ENCODE measurements at regions not wholly inside any gene's neighbourhood (a gene's known extent, or its start where the extent isn't known, plus 50 kb on each side); places are given as distances from the start of the nearest gene placed in this dataset.
A peak's percentile ranks its signal among the peaks of the same experiment; 100 is the strongest.

DNA sequence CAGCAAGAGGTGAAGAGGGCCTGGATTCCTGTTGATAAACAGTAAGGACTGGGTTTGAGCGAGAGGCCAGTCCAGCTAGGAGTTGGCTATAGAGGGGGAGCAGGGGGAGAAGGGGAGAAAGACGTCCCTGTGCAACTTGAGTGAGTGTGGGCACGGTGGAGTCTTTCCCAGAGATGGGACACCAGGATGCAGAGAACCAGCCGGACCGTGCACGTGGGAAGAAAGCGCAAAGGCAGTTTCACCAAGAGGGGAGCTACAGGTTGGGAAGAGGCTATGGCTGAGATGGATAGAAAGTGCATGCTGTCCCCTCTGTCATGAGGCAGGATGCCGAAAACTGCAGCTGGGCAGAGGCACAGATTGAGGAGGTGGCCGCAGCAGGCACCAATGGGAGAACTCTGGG is 96.0 kb upstream of the TLE3 start:
- 75% methylated on average over 9 of the region's 9 CpGs for WGBS (ENCODE audit: insufficient coverage, insufficient replicate concordance, low lambda C conversion rate, missing lambda C conversion rate)
- CTCF ChIA-PET, result interaction anchor here (0.9 kb wide), 1 partner anchor 493 kb away, joined by 3 read pairs; no protein-coding TSS in a partner anchor
- Histone ChIP-seq H2AFZ (ENCODE audit: control insufficient read depth, low read depth, low read length) (no peak overlapping the region), H3K79me2 (ENCODE audit: control insufficient read depth, insufficient read depth, low read length) (no peaks in the 10 kb centered on the region), H3K27ac (ENCODE audit: control insufficient read depth, insufficient read depth) (no peak overlapping the region), H3K4me3 (no peak overlapping the region), H3K4me1 (ENCODE audit: control insufficient read depth, insufficient read depth, low read length) (peaks cover 21% of the 10 kb centered on the region), H3K4me2 (ENCODE audit: control insufficient read depth, insufficient read depth) (no peak overlapping the region), H3K36me3 (ENCODE audit: control insufficient read depth in 2 of 2, insufficient read depth in 2 of 2, low read length in 1 of 2) (no peaks in the 10 kb centered on the region), H3K9me3 (replicated peaks; ENCODE audit: control insufficient read depth, insufficient read depth, low read length) (no peaks in the 10 kb centered on the region), H3K9ac (ENCODE audit: control insufficient read depth, insufficient read depth, low read length) (no peak overlapping the region), H4K20me1 (ENCODE audit: control insufficient read depth, insufficient read depth) (no peaks in the 10 kb centered on the region), H3K27me3 (replicated peaks in 1 of 2; ENCODE audit: control insufficient read depth in 2 of 2, insufficient read depth in 2 of 2, low read length in 1 of 2) (peaks cover 0 to 2% of the 10 kb centered on the region in 2 experiments; a peak in 1 of 4 replicates)
- ATAC-seq (no peak), FAIRE-seq (peak; percentile 23), DNase-seq (ENCODE audit: low read depth, low spot score) (no peak)
- RAD21 ChIA-PET (ENCODE audit: unreplicated experiment), result no interaction called here
- POLR2A ChIA-PET, result no interaction called here
- no TSS peak for BruUV-seq (replicated peaks)
- SMC1A ChIA-PET (ENCODE audit: uncharacterized antibody, unreplicated experiment), result no interaction called here
- intact Hi-C loops (cut with micrococcal nuclease; ENCODE audit: unreplicated experiment), result no loop called here
- in situ Hi-C loops (cut with MboI), result no loop called here
- TF ChIP-seq, protein P1, sequence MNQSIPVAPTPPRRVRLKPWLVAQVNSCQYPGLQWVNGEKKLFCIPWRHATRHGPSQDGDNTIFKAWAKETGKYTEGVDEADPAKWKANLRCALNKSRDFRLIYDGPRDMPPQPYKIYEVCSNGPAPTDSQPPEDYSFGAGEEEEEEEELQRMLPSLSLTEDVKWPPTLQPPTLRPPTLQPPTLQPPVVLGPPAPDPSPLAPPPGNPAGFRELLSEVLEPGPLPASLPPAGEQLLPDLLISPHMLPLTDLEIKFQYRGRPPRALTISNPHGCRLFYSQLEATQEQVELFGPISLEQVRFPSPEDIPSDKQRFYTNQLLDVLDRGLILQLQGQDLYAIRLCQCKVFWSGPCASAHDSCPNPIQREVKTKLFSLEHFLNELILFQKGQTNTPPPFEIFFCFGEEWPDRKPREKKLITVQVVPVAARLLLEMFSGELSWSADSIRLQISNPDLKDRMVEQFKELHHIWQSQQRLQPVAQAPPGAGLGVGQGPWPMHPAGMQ (IDR thresholded peaks at IDR 0.05; ENCODE audit: borderline replicate concordance), result no peak
- TF ChIP-seq ATF7 (IDR thresholded peaks at IDR 0.05; ENCODE audit: low read depth), result no peak
- no peak for TF ChIP-seq SREBF2 (IDR thresholded peaks at IDR 0.05; ENCODE audit: low read length)
- TF ChIP-seq, protein P2, sequence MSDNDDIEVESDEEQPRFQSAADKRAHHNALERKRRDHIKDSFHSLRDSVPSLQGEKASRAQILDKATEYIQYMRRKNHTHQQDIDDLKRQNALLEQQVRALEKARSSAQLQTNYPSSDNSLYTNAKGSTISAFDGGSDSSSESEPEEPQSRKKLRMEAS (IDR thresholded peaks at IDR 0.05; ENCODE audit: low read depth, low read length), result no peak

DNA sequence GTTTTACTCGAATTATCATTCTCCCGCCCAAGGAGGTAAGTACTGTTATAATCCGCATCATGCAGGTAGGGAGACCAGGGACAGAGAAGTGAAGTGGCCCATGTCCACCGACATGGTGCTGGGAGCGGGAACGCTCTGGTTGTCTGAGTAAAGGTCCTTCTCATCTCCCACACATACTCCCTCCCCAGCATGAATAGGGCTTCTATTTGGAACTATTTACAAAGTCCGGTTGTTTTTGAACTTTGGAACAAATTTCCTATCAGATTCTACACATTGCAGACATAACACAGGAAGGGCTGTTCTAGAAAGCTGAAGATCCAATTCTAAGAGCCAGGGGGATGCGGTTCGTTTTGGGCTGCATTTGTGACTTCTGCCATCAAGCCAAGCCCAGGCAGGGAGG is 94.8 kb upstream of the TLE3 start:
- peaks cover 0 to 2% of the 10 kb centered on the region in 2 experiments; a peak in 1 of 4 replicates for H3K27me3 ChIP-seq (replicated peaks in 1 of 2; ENCODE audit: control insufficient read depth in 2 of 2, insufficient read depth in 2 of 2, low read length in 1 of 2)
- H3K4me1 ChIP-seq (ENCODE audit: control insufficient read depth, insufficient read depth, low read length), result peaks cover 14% of the 10 kb centered on the region
- ATAC-seq (no peak), FAIRE-seq (no peak), DNase-seq (ENCODE audit: low read depth, low spot score) (no peak)
- CTCF ChIA-PET, result no interaction called here
- no peaks in the 10 kb centered on the region for H4K20me1 ChIP-seq (ENCODE audit: control insufficient read depth, insufficient read depth)
- 75% methylated on average over 9 of the region's 9 CpGs for WGBS (ENCODE audit: insufficient coverage, insufficient replicate concordance, low lambda C conversion rate, missing lambda C conversion rate)
- H3K27ac ChIP-seq (ENCODE audit: control insufficient read depth, insufficient read depth), result no peak overlapping the region
- H2AFZ ChIP-seq (ENCODE audit: control insufficient read depth, low read depth, low read length), result no peak overlapping the region
- H3K79me2 ChIP-seq (ENCODE audit: control insufficient read depth, insufficient read depth, low read length), result no peaks in the 10 kb centered on the region
- H3K4me2 ChIP-seq (ENCODE audit: control insufficient read depth, insufficient read depth), result no peak overlapping the region
- POLR2A ChIA-PET, result no interaction called here
- H3K9me3 ChIP-seq (replicated peaks; ENCODE audit: control insufficient read depth, insufficient read depth, low read length), result no peaks in the 10 kb centered on the region
- SMC1A ChIA-PET (ENCODE audit: uncharacterized antibody, unreplicated experiment), result no interaction called here
- H3K9ac ChIP-seq (ENCODE audit: control insufficient read depth, insufficient read depth, low read length), result no peak overlapping the region
- intact Hi-C loops (cut with micrococcal nuclease; ENCODE audit: unreplicated experiment), result no loop called here
- in situ Hi-C loops (cut with MboI), result no loop called here
- H3K36me3 ChIP-seq (ENCODE audit: control insufficient read depth in 2 of 2, insufficient read depth in 2 of 2, low read length in 1 of 2), result no peaks in the 10 kb centered on the region
- RAD21 ChIA-PET (ENCODE audit: unreplicated experiment), result no interaction called here
- H3K4me3 ChIP-seq, result no peak overlapping the region
- BruUV-seq (replicated peaks), result no TSS peak
- TF ChIP-seq, protein P3, sequence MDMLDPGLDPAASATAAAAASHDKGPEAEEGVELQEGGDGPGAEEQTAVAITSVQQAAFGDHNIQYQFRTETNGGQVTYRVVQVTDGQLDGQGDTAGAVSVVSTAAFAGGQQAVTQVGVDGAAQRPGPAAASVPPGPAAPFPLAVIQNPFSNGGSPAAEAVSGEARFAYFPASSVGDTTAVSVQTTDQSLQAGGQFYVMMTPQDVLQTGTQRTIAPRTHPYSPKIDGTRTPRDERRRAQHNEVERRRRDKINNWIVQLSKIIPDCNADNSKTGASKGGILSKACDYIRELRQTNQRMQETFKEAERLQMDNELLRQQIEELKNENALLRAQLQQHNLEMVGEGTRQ (IDR thresholded peaks at IDR 0.05; ENCODE audit: borderline replicate concordance, low read depth, low read length), result no peak
- TF ChIP-seq IRF4 (IDR thresholded peaks at IDR 0.05; ENCODE audit: low read depth, low read length), result no peak
- TF ChIP-seq, protein P4, sequence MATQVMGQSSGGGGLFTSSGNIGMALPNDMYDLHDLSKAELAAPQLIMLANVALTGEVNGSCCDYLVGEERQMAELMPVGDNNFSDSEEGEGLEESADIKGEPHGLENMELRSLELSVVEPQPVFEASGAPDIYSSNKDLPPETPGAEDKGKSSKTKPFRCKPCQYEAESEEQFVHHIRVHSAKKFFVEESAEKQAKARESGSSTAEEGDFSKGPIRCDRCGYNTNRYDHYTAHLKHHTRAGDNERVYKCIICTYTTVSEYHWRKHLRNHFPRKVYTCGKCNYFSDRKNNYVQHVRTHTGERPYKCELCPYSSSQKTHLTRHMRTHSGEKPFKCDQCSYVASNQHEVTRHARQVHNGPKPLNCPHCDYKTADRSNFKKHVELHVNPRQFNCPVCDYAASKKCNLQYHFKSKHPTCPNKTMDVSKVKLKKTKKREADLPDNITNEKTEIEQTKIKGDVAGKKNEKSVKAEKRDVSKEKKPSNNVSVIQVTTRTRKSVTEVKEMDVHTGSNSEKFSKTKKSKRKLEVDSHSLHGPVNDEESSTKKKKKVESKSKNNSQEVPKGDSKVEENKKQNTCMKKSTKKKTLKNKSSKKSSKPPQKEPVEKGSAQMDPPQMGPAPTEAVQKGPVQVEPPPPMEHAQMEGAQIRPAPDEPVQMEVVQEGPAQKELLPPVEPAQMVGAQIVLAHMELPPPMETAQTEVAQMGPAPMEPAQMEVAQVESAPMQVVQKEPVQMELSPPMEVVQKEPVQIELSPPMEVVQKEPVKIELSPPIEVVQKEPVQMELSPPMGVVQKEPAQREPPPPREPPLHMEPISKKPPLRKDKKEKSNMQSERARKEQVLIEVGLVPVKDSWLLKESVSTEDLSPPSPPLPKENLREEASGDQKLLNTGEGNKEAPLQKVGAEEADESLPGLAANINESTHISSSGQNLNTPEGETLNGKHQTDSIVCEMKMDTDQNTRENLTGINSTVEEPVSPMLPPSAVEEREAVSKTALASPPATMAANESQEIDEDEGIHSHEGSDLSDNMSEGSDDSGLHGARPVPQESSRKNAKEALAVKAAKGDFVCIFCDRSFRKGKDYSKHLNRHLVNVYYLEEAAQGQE (IDR thresholded peaks at IDR 0.05; ENCODE audit: low read depth, low read length), result no peak
- TF ChIP-seq TCF12 (IDR thresholded peaks at IDR 0.05; ENCODE audit: low read depth, low read length), result no peak
- no peak for TF ChIP-seq ZNF24 (IDR thresholded peaks at IDR 0.05)
- no peak for TF ChIP-seq WRNIP1 (IDR thresholded peaks at IDR 0.05; ENCODE audit: borderline replicate concordance, low read depth, low read length)
- TF ChIP-seq NBN (IDR thresholded peaks at IDR 0.05), result no peak
- no peak for TF ChIP-seq BCL11A (IDR thresholded peaks at IDR 0.05; ENCODE audit: low read depth, low read length)
- no peak for TF ChIP-seq SMAD5 (IDR thresholded peaks at IDR 0.05; ENCODE audit: low read depth)
- TF ChIP-seq NFYA (IDR thresholded peaks at IDR 0.05; ENCODE audit: borderline replicate concordance, low read depth, low read length), result no peak
- TF ChIP-seq NRF1 (conservative IDR thresholded peaks at IDR 0.05; ENCODE audit: low read depth, low read length), result no peak
